H9 (cell line): ENCODE measurements at regions not wholly inside any gene's neighbourhood (a gene's known extent, or its start where the extent isn't known, plus 50 kb on each side); places are given as distances from the start of the nearest gene placed in this dataset.
A peak's percentile ranks its signal among the peaks of the same experiment; 100 is the strongest.

Experiments
- DNase-seq: peaks from one replicate; pipeline ENCODE4 v3.0.0-alpha.2; 2017
- H2AFZ ChIP-seq: one replicate; pipeline ENCODE4 v1.6.1; 2013; ENCODE audit warnings: mild to moderate bottlenecking, low read length, control low read depth, moderate library complexity
- H2AK5ac ChIP-seq: 2 replicates; pipeline ENCODE4 v1.6.1; 2013; ENCODE audit warnings: low read length, control low read depth, mixed read lengths; ENCODE audit not compliant: insufficient read length
- H2BK120ac ChIP-seq: one replicate; pipeline ENCODE4 v1.6.1; 2013; ENCODE audit warnings: low read depth, mild to moderate bottlenecking, low read length, control low read depth, inconsistent platforms; ENCODE audit not compliant: poor library complexity, severe bottlenecking
- H2BK12ac ChIP-seq: 2 replicates; pipeline ENCODE4 v1.6.1; 2013; ENCODE audit warnings: low read length, control low read depth, mixed read lengths, low read depth; ENCODE audit not compliant: insufficient read length
- H2BK15ac ChIP-seq: 2 replicates; pipeline ENCODE4 v1.6.1; 2013; ENCODE audit warnings: low read depth, low read length, control low read depth
- H2BK20ac ChIP-seq: one replicate; pipeline ENCODE4 v1.6.1; 2013; ENCODE audit warnings: low read depth, mild to moderate bottlenecking, low read length, control low read depth, inconsistent platforms; ENCODE audit not compliant: poor library complexity, severe bottlenecking
- H2BK5ac ChIP-seq: 2 replicates; pipeline ENCODE4 v1.6.1; 2013; ENCODE audit warnings: low read length, control low read depth, mixed read lengths; ENCODE audit not compliant: insufficient read length
- H3K14ac ChIP-seq: 2 replicates; pipeline ENCODE4 v1.6.1; 2013; ENCODE audit warnings: low read length, control low read depth; ENCODE audit not compliant: insufficient read depth
- H3K18ac ChIP-seq: 2 replicates; pipeline ENCODE4 v1.6.1; 2013; ENCODE audit warnings: low read depth, mild to moderate bottlenecking, mixed read lengths, low read length, control low read depth; ENCODE audit not compliant: insufficient read length
- H3K23ac ChIP-seq: 2 replicates; pipeline ENCODE4 v1.6.1; 2013; ENCODE audit warnings: low read length, control low read depth, mixed read lengths, low read depth; ENCODE audit not compliant: insufficient read length
- H3K23me2 ChIP-seq: 2 replicates; pipeline ENCODE4 v1.6.1; 2013; ENCODE audit warnings: low read depth, mild to moderate bottlenecking, mixed read lengths, low read length, control low read depth; ENCODE audit not compliant: insufficient read length, poor library complexity, severe bottlenecking
- H3K27ac ChIP-seq: 2 replicates; pipeline ENCODE4 v1.5.1; 2013; ENCODE audit warnings: low read length, control low read depth, mixed read lengths, low read depth; ENCODE audit not compliant: insufficient read length
- H3K27me3 ChIP-seq: 2 replicates; pipeline ENCODE4 v1.6.1; 2013; ENCODE audit warnings: low read length, control low read depth, inconsistent platforms; ENCODE audit not compliant: insufficient read depth
- H3K4ac ChIP-seq: 2 replicates; pipeline ENCODE4 v1.6.1; 2013; ENCODE audit warnings: low read depth, mild to moderate bottlenecking, control low read depth, inconsistent platforms, low read length, moderate library complexity
- H3K4me1 ChIP-seq: 2 replicates; pipeline ENCODE4 v1.6.1; 2013; ENCODE audit warnings: low read length, control low read depth, inconsistent platforms; ENCODE audit not compliant: insufficient read depth
- H3K4me2 ChIP-seq: 2 replicates; pipeline ENCODE4 v1.6.1; 2013; ENCODE audit warnings: low read length, control low read depth, mixed read lengths; ENCODE audit not compliant: insufficient read length, insufficient read depth
- H3K56ac ChIP-seq: 2 replicates; pipeline ENCODE4 v1.6.1; 2013; ENCODE audit warnings: low read depth, mild to moderate bottlenecking, mixed read lengths, low read length, control low read depth; ENCODE audit not compliant: insufficient read length
- H3K79me1 ChIP-seq: 2 replicates; pipeline ENCODE4 v1.6.1; 2013; ENCODE audit warnings: low read depth, mild to moderate bottlenecking, moderate library complexity, low read length, control low read depth, inconsistent platforms; ENCODE audit not compliant: insufficient read depth, poor library complexity, severe bottlenecking
- H3K79me2 ChIP-seq: 2 replicates; pipeline ENCODE4 v1.6.1; 2013; ENCODE audit warnings: low read length, control low read depth, inconsistent platforms; ENCODE audit not compliant: insufficient read depth
- H3K9ac ChIP-seq: 2 replicates; pipeline ENCODE4 v1.6.1; 2013; ENCODE audit warnings: low read length, control low read depth, mixed read lengths; ENCODE audit not compliant: insufficient read length; ENCODE audit errors: extremely low read depth
- H3K9me3 ChIP-seq: one replicate; pipeline ENCODE4 v1.6.1; 2013; ENCODE audit warnings: low read depth, low read length, inconsistent platforms; ENCODE audit not compliant: control insufficient read depth
- H3T11ph ChIP-seq: one replicate; pipeline ENCODE4 v1.6.1; 2013; ENCODE audit warnings: mild to moderate bottlenecking, low read length, control low read depth, inconsistent platforms
- H4K20me1 ChIP-seq: one replicate; pipeline ENCODE4 v1.6.1; 2013; ENCODE audit not compliant: control insufficient read depth, insufficient read length, insufficient read depth
- H4K5ac ChIP-seq: 2 replicates; pipeline ENCODE4 v1.6.1; 2013; ENCODE audit warnings: low read depth, mild to moderate bottlenecking, mixed read lengths, low read length, control low read depth; ENCODE audit not compliant: insufficient read length
- H4K8ac ChIP-seq: replicated peaks from 2 replicates; pipeline ENCODE4 v1.6.1; 2013; ENCODE audit warnings: low read length, control low read depth, mixed read lengths, low read depth; ENCODE audit not compliant: insufficient read length
- H4K91ac ChIP-seq: 2 replicates; pipeline ENCODE4 v1.6.1; 2013; ENCODE audit warnings: low read depth, mild to moderate bottlenecking, moderate library complexity, mixed read lengths, low read length, control low read depth; ENCODE audit not compliant: insufficient read length
- H3K27ac Mint-ChIP-seq, 3 experiments: 2 replicates in 2 of 3; 3 replicates in 1 of 3; pipeline ENCODE4 v1.8.0; 2020 to 2021; ENCODE audit warnings: mixed read lengths in 3 of 3, mild to moderate bottlenecking in 1 of 3, moderate library complexity in 1 of 3
- H3K27me3 Mint-ChIP-seq: 2 replicates; pipeline ENCODE4 v1.8.0; 2021; ENCODE audit warnings: low read depth, mild to moderate bottlenecking, moderate library complexity, mixed read lengths
- H3K36me3 Mint-ChIP-seq, 3 experiments: 2 replicates in 2 of 3; 3 replicates in 1 of 3; pipeline ENCODE4 v1.8.0; 2020 to 2021; ENCODE audit warnings: low read depth in 3 of 3, mixed read lengths in 3 of 3; ENCODE audit not compliant: insufficient read depth in 1 of 3
- H3K4me1 Mint-ChIP-seq, 2 experiments: 2 replicates each; pipeline ENCODE4 v1.8.0; 2020; ENCODE audit warnings: mixed read lengths in 2 of 2
- H3K4me3 Mint-ChIP-seq, 2 experiments: 2 replicates in 1 of 2; 3 replicates in 1 of 2; pipeline ENCODE4 v1.8.0; 2020 to 2021; ENCODE audit warnings: mild to moderate bottlenecking in 2 of 2, mixed read lengths in 2 of 2, moderate library complexity in 1 of 2
- H3K9me3 Mint-ChIP-seq, 2 experiments: 2 replicates in 1 of 2; 3 replicates in 1 of 2; pipeline ENCODE4 v1.8.0; 2020; ENCODE audit warnings: mild to moderate bottlenecking in 2 of 2, mixed read lengths in 2 of 2, moderate library complexity in 1 of 2
- WGBS: extraction: QIAGEN DNeasy Blood & Tissue Kit; methylation state at CpG from one replicate; pipeline ENCODE4 v1.1.7; 2013; ENCODE audit warnings: missing lambda C conversion rate, low lambda C conversion rate, mixed read lengths; ENCODE audit not compliant: insufficient read length; ENCODE audit errors: extremely low coverage; 5-methylcytosine and 5-hydroxymethylcytosine counted together
- TF ChIP-seq, protein P1 (sequence below): fragments of 200-600 bp; sonication (generic); conservative IDR thresholded peaks from 3 replicates; pipeline ENCODE4 v1.8.0; 2021; ENCODE audit warnings: antibody characterized with exemption, mild to moderate bottlenecking

DNA sequence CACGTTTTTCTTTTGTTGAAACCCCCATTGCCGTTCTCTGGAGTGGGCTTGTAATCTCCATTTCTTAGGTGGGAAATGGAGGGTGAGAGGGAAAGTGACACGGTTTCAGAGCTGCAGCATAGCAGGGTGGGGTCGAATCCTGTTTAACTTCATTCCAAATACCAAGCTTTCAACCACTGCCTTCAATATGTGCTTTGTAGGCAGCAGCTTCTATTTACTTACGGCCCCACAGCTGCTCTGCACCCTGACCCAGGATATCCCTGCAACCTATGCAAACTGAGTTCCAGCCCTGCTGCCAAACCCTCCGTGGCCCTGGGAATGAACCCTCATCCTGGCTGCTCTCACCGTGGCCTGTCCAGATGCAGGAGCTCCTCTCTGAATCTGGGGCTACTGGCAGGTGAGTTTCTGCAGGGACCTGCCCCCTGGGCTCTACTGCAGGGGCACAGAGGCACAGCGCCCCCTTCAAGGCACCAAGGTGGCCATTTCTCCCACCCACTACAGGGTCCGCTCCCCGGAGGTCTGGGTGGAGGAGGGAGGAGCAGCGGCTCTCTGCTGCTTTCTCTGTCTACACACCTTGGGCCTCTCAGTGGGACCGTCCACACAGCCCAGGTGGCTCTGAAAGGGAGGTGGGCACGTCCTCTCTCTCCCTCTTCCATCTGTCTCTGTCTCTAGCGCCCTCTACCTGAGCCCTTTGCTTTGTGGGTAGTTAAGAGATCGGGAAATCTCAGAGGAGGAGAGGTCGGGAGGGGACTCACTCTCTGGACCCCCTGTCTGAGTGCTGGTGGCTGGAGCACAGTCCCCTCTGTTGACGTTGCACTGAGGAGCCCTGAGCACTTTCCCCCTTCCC lies 279.1 kb downstream of the BRD1 start:
- Histone ChIP-seq H3K9ac (no peak overlapping the region), H3K56ac (no peak overlapping the region), H2BK15ac (no peak overlapping the region), H2BK12ac (no peak overlapping the region), H4K20me1 (no peaks in the 10 kb centered on the region), H2BK5ac (no peak overlapping the region), H3K27ac (no peak overlapping the region), H3K79me2 (no peaks in the 10 kb centered on the region), H2AK5ac (no peak overlapping the region), H3K9me3 (peaks cover 8% of the 10 kb centered on the region), H3K79me1 (no peaks in the 10 kb centered on the region), H3T11ph (no peak overlapping the region), H3K23ac (no peak overlapping the region), H3K4me1 (no peaks in the 10 kb centered on the region), H4K91ac (no peak overlapping the region), H3K4me2 (no peak overlapping the region), H2BK120ac (no peak overlapping the region), H2BK20ac (no peak overlapping the region), H3K27me3 (no peaks in the 10 kb centered on the region), H4K5ac (no peak overlapping the region), H3K14ac (no peak overlapping the region), H3K18ac (no peak overlapping the region), H3K4ac (no peak overlapping the region), H2AFZ (no peak overlapping the region), H3K23me2 (no peaks in the 10 kb centered on the region), H4K8ac (no peak overlapping the region)
- WGBS = no CpG with 5 or more reads among the region's 17 CpGs
- Mint-ChIP-seq H3K4me3 (no peak overlapping the region), H3K9me3 (peaks cover 14 to 19% of the 10 kb centered on the region in 2 experiments), H3K4me1 (peaks cover 18 to 21% of the 10 kb centered on the region in 2 experiments), H3K27me3 (peaks cover 14% of the 10 kb centered on the region), H3K27ac (peak overlapping the region in 1 of 3 experiments; percentile 53; a peak in 1 of 7 replicates), H3K36me3 (peaks cover 9 to 17% (median 10%) of the 10 kb centered on the region in 3 experiments)
- peak; percentile 71 for DNase-seq
- TF ChIP-seq, protein P1, sequence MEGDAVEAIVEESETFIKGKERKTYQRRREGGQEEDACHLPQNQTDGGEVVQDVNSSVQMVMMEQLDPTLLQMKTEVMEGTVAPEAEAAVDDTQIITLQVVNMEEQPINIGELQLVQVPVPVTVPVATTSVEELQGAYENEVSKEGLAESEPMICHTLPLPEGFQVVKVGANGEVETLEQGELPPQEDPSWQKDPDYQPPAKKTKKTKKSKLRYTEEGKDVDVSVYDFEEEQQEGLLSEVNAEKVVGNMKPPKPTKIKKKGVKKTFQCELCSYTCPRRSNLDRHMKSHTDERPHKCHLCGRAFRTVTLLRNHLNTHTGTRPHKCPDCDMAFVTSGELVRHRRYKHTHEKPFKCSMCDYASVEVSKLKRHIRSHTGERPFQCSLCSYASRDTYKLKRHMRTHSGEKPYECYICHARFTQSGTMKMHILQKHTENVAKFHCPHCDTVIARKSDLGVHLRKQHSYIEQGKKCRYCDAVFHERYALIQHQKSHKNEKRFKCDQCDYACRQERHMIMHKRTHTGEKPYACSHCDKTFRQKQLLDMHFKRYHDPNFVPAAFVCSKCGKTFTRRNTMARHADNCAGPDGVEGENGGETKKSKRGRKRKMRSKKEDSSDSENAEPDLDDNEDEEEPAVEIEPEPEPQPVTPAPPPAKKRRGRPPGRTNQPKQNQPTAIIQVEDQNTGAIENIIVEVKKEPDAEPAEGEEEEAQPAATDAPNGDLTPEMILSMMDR = peak; percentile 75
